Glutamatergic neuron (in vitro differentiated cells): ENCODE measurements at regions not wholly inside any gene's neighbourhood (a gene's known extent, or its start where the extent isn't known, plus 50 kb on each side); places are given as distances from the start of the nearest gene placed in this dataset.

Experiments
- DNase-seq: peaks from one replicate; pipeline ENCODE4 v3.0.0; 2022
- H3K27ac Mint-ChIP-seq: one replicate; pipeline ENCODE4 v1.8.0; 2020; ENCODE audit warnings: mild to moderate bottlenecking, mixed read lengths, inconsistent platforms; ENCODE audit not compliant: unreplicated experiment
- H3K27me3 Mint-ChIP-seq: one replicate; pipeline ENCODE4 v1.8.0; 2020; ENCODE audit warnings: mild to moderate bottlenecking, moderate library complexity, mixed read lengths, inconsistent platforms; ENCODE audit not compliant: unreplicated experiment
- H3K36me3 Mint-ChIP-seq: one replicate; pipeline ENCODE4 v1.8.0; 2020; ENCODE audit warnings: mild to moderate bottlenecking, mixed read lengths, inconsistent platforms; ENCODE audit not compliant: unreplicated experiment
- H3K4me1 Mint-ChIP-seq: one replicate; pipeline ENCODE4 v1.8.0; 2020; ENCODE audit warnings: mild to moderate bottlenecking, low read depth, mixed read lengths, inconsistent platforms; ENCODE audit not compliant: unreplicated experiment
- H3K4me3 Mint-ChIP-seq: one replicate; pipeline ENCODE4 v1.8.0; 2020; ENCODE audit warnings: mild to moderate bottlenecking, mixed read lengths, inconsistent platforms; ENCODE audit not compliant: unreplicated experiment
- H3K9me3 Mint-ChIP-seq: one replicate; pipeline ENCODE4 v1.8.0; 2020; ENCODE audit warnings: mild to moderate bottlenecking, moderate library complexity, mixed read lengths, inconsistent platforms; ENCODE audit not compliant: unreplicated experiment
- TF ChIP-seq, protein P1 (sequence below): fragments of 200-600 bp; sonication (generic); IDR thresholded peaks from one replicate; pipeline ENCODE4 v1.5.0; 2021; ENCODE audit not compliant: partially characterized antibody, unreplicated experiment

GRCh38 chr5:84961193-84961592 is 576.5 kb upstream of the EDIL3 start:
- no peak overlapping the region for H3K27ac Mint-ChIP-seq
- H3K27me3 Mint-ChIP-seq, result no peaks in the 10 kb centered on the region
- no peaks in the 10 kb centered on the region for H3K36me3 Mint-ChIP-seq
- H3K4me1 Mint-ChIP-seq, result no peaks in the 10 kb centered on the region
- H3K9me3 Mint-ChIP-seq, result no peaks in the 10 kb centered on the region
- H3K4me3 Mint-ChIP-seq, result no peak overlapping the region
- TF ChIP-seq, protein P1, sequence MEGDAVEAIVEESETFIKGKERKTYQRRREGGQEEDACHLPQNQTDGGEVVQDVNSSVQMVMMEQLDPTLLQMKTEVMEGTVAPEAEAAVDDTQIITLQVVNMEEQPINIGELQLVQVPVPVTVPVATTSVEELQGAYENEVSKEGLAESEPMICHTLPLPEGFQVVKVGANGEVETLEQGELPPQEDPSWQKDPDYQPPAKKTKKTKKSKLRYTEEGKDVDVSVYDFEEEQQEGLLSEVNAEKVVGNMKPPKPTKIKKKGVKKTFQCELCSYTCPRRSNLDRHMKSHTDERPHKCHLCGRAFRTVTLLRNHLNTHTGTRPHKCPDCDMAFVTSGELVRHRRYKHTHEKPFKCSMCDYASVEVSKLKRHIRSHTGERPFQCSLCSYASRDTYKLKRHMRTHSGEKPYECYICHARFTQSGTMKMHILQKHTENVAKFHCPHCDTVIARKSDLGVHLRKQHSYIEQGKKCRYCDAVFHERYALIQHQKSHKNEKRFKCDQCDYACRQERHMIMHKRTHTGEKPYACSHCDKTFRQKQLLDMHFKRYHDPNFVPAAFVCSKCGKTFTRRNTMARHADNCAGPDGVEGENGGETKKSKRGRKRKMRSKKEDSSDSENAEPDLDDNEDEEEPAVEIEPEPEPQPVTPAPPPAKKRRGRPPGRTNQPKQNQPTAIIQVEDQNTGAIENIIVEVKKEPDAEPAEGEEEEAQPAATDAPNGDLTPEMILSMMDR, result no peak
- no peak for DNase-seq

GRCh38 chr5:84961903-84962302 is 577.2 kb upstream of the EDIL3 start:
- Mint-ChIP-seq H3K27me3 (no peaks in the 10 kb centered on the region), H3K4me1 (no peaks in the 10 kb centered on the region), H3K36me3 (no peaks in the 10 kb centered on the region), H3K27ac (no peak overlapping the region), H3K9me3 (no peaks in the 10 kb centered on the region), H3K4me3 (no peak overlapping the region)
- TF ChIP-seq, protein P1, result no peak
- no peak for DNase-seq

DNA sequence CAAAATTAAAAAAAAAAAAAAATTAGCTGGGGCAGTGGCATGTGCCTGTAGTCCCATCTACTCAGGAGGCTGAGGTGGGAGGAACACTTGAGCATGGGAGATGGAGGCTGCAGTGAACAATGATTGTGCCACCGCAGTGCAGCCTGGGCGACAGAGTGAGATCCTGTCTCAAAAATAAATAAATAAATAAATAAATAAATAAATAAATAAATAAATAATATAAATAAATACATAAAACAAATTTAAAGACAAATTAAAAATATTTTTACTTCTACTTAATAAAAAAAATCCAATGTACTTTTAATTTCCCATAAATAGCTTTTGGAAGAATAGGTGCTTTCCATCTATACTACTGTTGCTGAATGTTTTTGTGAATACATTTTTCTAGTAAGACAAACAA is 598.4 kb upstream of the EDIL3 start:
- Mint-ChIP-seq H3K4me3 (no peak overlapping the region), H3K36me3 (no peaks in the 10 kb centered on the region), H3K27ac (no peak overlapping the region), H3K9me3 (no peaks in the 10 kb centered on the region), H3K4me1 (no peaks in the 10 kb centered on the region), H3K27me3 (no peaks in the 10 kb centered on the region)
- DNase-seq, result no peak
- TF ChIP-seq, protein P1, result no peak

DNA sequence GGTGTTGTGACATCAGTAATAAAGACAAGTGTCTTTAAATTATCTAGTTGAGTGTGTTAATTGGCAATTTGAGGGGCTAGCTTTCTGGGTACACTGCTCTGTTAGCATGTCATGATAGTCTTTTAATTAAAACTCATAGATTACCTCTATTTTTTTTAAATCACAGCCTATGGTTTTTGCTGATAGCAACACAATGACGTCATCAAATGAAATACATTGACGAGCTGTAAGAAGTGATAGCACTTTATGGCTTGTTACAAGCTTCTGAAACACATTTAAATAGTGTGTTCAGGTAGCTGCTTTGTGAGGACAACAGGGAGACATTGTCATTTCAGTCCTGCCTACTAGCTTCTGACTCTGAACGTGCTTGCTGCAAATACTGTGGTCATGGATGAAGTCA is 600.5 kb upstream of the EDIL3 start:
- Mint-ChIP-seq H3K27me3 (no peaks in the 10 kb centered on the region), H3K4me1 (no peaks in the 10 kb centered on the region), H3K4me3 (no peak overlapping the region), H3K27ac (no peak overlapping the region), H3K9me3 (no peaks in the 10 kb centered on the region), H3K36me3 (no peaks in the 10 kb centered on the region)
- TF ChIP-seq, protein P1, result no peak
- no peak for DNase-seq

GRCh38 chr5:84986688-84987087 is 602.0 kb upstream of the EDIL3 start:
- no peaks in the 10 kb centered on the region for H3K27me3 Mint-ChIP-seq
- no peaks in the 10 kb centered on the region for H3K4me1 Mint-ChIP-seq
- no peaks in the 10 kb centered on the region for H3K36me3 Mint-ChIP-seq
- H3K27ac Mint-ChIP-seq, result no peak overlapping the region
- TF ChIP-seq, protein P1, result no peak
- no peak overlapping the region for H3K4me3 Mint-ChIP-seq
- DNase-seq, result no peak
- H3K9me3 Mint-ChIP-seq, result no peaks in the 10 kb centered on the region
